Amniotic stem cell (primary cell): ENCODE measurements at regions not wholly inside any gene's neighbourhood (a gene's known extent, or its start where the extent isn't known, plus 50 kb on each side); places are given as distances from the start of the nearest gene placed in this dataset.
"Not testable (repeated sequence)": the region's sequence is repeated elsewhere in the genome, so short reads cannot be mapped to it uniquely, and the experiment has no call there.

Experiments
- DNase-seq: peaks from one replicate; lab custom pipeline; 2025; lab: John Stamatoyannopoulos, UW

GRCh38 chr7:110396021-110396420, 694.9 kb upstream of the LRRN3 start:
- no peak for DNase-seq

GRCh38 chr7:110397927-110398660, 692.8 kb upstream of the LRRN3 start:
- DNase-seq = no peak

GRCh38 chr7:110399421-110399820, 691.5 kb upstream of the LRRN3 start:
- no peak for DNase-seq

DNA sequence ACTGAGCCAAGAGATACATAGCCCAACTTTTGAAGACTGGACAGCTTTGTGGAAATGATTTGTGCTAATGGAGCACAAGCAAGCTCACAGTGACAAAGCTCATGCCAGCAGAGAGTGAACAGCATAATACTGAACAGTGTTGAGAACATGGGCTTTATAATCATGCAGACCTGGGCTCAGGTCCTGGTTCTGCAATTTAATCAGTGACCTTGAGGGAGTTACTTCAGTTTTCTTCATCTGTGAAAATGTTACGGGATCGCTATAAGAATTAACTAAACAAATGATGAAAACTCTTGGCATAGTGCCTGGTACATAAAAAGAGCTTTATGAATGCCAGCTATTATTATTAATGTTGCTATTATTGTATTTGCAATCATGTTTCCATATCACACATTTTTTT, 690.5 kb upstream of the LRRN3 start:
- DNase-seq = no peak

- no peak for DNase-seq
Measured at GRCh38 chr7:110407242-110407641, 683.7 kb upstream of the LRRN3 start.

GRCh38 chr7:110407706-110408105, 683.2 kb upstream of the LRRN3 start:
- DNase-seq = no peak

GRCh38 chr7:110412614-110413013, 678.3 kb upstream of the LRRN3 start:
- DNase-seq = no peak

GRCh38 chr7:110413038-110413437, 677.9 kb upstream of the LRRN3 start:
- DNase-seq = no peak

GRCh38 chr7:110417611-110418010, 673.3 kb upstream of the LRRN3 start:
- DNase-seq = no peak

DNA sequence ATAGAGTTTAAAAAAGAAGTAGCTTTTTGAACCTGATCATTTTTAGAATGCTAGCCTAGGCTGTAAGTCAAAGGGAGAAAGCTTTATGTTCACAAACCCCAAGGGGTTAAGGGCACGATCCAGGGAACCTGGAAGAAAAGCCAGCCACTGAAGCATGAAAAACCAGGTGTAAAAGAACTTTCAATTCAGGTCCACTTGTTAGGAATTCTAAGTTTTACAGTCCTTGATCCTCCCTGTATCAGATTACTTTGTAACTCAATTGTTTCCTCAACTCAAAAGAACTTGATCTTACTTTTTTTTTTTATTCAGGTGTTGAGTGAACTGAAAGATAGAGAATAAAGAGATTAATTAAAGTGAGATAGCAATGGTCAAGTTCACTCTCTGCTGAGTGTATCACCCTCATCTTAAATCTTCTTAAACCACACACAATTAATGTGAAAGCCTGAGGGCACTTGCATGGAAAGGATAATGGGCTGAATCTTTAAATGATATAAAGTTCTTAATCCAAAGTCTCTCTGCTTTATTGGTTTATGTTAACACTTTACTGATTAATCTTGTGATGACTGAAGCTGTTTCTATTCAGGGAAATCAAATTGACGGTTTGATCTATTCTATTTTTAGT, 672.2 kb upstream of the LRRN3 start:
- DNase-seq = no peak

DNA sequence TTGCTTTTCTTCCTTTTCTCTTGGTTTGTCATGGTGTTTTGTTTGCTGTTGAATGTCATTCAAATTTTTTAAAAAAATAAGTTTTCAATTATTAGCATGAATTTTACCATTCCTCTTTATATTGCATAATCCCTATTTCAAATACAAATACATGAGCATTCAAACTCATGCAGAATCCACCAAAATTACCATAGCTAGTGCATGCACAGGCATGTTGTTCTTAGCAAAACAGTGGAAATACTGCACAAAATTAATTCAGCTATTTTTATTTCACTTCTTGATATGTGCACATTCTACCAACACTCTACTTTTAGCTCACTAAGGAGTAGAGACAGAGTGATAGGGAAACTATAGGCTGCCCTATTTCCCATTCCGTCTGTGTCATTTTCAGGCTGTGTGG, 670.1 kb upstream of the LRRN3 start:
- no peak for DNase-seq

DNA sequence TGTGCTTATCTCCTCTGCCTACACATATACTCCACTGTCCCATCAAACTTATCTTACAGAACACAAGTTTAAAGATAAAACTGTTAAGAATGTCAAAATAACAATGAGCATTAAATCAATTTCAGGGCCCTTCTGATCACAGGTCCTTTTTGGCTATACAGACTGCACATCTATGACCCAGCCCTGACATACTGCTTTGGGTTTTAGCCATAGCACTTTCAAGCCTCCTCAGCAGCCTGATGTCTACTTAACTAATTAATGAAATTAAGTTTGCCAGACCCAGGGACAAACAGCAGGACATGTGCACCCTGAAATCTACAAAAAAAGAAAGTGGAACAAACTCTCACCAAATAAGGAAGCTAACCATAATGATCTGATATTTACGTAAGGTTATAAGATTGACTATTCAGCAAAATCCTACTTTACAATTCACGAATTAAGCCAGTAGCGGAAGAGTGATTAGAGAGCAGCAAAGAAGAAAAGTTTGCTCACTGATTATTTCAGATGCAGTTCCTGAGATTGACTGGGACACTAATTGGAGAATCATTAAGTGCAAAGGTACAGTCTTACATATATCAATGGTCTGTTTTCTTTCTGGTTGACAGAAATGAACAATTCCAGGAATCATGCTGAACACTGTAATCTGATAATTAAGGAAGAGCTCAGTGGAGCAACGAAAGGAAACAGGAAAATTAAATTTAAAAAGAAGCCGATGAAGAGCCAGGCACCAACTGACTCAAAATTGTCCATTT, 669.3 kb upstream of the LRRN3 start:
- DNase-seq = no peak

GRCh38 chr7:110432061-110432553, 658.8 kb upstream of the LRRN3 start:
- DNase-seq = no peak

GRCh38 chr7:110438926-110439325, 652.0 kb upstream of the LRRN3 start:
- not testable (repeated sequence) for DNase-seq

DNA sequence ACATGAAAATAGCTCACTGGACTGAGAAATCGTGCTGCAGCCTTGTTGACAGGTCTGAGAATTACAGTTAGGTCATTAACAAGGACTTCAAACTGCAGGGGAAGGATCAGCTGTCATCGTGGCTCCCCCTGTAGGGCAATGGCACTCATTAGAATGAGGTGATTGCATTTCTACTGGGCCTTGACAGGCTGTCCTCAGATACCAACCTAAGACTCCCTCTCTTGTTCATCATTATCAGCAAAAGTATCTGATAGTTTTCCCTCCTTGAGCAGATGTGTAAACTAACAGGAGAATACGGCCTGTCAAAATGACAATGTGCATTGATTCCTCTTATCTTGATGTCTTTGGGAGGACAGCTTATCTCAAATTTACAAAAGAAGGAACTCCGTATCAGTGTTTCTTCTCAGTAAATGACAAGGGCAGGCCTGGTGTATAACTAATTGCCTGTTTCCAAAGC, 648.5 kb upstream of the LRRN3 start:
- DNase-seq = no peak

DNA sequence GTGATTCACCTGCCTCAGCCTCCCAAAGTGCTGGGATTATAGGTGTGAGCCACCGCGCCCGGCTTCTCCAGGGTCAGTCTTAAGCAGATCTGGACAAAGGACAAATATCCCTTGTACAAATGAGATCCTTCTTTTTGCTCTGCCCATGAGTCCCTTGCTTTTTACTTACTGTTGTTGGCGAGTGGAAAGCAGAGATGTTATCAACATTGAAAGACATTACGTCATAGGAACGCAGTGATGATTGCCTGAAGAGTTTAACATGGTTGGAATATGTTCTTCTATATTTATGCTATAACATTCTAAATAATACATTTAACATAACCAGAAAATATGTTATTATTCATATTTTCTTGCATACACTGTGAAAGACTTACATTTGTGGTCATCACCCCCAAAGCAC, 644.3 kb upstream of the LRRN3 start:
- no peak for DNase-seq

GRCh38 chr7:110448918-110449317, 642.0 kb upstream of the LRRN3 start:
- DNase-seq = no peak

DNA sequence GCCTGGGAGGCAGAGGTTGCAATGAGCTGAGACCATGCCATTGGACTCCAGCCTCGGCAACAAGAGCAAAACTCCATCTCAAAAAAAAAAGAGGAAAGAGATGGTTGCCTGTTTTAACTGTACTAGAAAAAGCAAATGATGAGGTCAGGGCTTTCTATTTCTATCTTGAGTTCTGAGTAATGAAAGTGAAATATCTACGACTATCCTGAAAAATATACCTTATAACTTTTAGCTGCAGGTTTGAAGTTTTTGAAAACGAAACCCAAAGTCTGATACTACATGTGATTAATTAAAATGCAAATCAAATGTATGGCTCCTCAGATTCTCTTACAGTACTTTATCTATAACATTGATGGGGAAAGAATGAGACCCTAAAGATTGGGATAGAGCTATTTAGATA, 636.2 kb upstream of the LRRN3 start:
- no peak for DNase-seq

DNA sequence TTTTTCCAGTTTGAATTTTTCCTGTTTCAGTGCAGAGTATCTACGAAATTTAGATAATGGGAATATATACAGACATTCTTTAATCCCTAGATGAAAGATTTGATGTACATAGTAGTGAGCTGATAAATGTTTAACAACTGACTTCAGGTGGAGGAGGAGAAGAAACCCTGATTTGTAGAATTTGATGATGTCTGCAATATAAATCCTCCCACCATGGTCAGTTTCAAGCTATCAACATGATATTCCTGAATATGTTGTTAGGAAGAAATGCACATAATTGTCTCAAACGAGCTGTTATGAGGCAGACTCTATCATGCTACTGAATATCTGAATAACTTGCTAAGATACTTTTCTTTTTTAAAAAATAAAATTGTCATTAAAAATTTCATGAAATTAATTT, 629.3 kb upstream of the LRRN3 start:
- no peak for DNase-seq

DNA sequence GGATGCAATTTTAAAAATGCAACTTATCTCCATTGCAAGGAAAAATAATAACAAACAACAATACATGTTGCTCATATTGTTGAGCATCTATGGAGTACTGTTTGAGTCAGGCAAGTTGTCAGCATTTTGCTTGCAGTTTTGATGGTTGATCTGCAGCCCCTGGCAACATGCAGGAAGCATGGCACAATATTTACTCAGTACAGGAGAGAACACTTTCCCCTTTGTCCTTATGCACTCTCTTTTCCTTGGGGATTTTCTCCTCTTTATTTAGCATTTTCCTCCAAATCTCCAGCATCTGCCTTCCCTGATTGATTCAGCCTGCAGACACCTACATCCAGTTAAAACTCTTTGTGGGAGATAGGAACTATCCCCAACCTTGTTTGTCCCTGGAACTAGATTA, 620.5 kb upstream of the LRRN3 start:
- DNase-seq = no peak

DNA sequence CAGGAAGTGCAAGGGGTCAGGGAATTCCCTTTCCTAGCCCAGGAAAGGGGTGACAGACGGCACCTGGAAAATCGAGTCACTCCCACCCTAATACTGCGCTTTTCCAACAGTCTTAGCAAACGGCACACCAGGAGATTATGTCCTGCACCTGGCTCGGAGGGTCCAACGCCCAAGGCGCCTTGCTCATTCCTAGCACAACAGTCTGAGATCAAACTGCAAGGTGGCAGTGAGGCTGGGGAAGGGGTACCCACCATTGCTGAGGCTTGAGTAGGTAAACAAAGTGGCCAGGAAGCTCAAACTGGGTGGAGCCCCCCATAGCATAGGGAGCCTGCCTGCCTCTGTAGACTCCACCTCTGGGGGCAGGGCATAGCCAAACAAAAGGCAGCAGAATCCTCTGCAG, 618.5 kb upstream of the LRRN3 start:
- DNase-seq = not testable (repeated sequence)

GRCh38 chr7:110480964-110481363, 610.0 kb upstream of the LRRN3 start:
- no peak for DNase-seq

DNA sequence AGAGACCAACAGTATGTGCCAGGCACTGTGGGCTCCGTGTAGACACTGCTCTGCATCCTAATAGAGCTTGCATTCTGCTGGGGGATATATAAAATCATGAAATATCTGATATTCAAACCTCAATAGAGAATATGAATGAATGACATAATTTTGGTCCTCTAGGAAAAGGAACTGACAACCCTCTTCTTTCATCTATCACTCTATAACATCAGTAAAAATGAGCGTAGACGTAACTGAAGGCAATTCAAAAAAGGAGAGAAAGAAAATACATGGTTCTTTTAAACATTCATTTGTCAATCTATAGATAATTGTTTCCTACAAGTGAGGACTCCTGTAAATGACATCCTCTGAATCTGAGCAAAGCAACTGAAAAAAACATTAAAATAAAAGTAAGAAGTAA, 607.4 kb upstream of the LRRN3 start:
- DNase-seq = no peak
